K562 (cell line): ENCODE measurements at regions not wholly inside any gene's neighbourhood (a gene's known extent, or its start where the extent isn't known, plus 50 kb on each side); places are given as distances from the start of the nearest gene placed in this dataset.

Experiments used
- HCFC1 ChIP-seq: IDR thresholded peaks from 2 replicates; pipeline ENCODE4 v1.6.1; 2012; ENCODE audit warnings: low read depth, low read length, improper control_type of control experiment
- JUN ChIP-seq, 2 experiments: sonication (generic) in 1 of 2; formaldehyde crosslinking in 1 of 2; IDR thresholded peaks; 2 replicates each; pipeline versions ENCODE4 v1.6.1 to v1.8.0; 2012 to 2022; ENCODE audit warnings: borderline replicate concordance in 2 of 2, mild to moderate bottlenecking in 2 of 2, improper control_type of control experiment in 1 of 2, low read depth in 1 of 2, low read length in 1 of 2, missing genetic modification reagents in 1 of 2
- KLF1 ChIP-seq: fragments of 450-650 bp; IDR thresholded peaks from 2 replicates; pipeline ENCODE4 v1.6.1; 2016; ENCODE audit warnings: missing genetic modification characterization, missing compliant biosample characterization
- PHF8 ChIP-seq: fragments of 200-600 bp; sonication (generic); IDR thresholded peaks from 2 replicates; pipeline ENCODE4 v1.6.1; 2012; ENCODE audit warnings: mixed run types, mild to moderate bottlenecking, inconsistent platforms, low read length, moderate library complexity, borderline replicate concordance
- REST ChIP-seq, 2 experiments: fragments of 450-650 bp; formaldehyde crosslinking in 1 of 2; IDR thresholded peaks; 2 replicates each; pipeline versions ENCODE4 v1.4.0 to v1.6.1; 2014 to 2020; ENCODE audit warnings: mild to moderate bottlenecking in 2 of 2, borderline replicate concordance in 1 of 2, low read depth in 1 of 2
- STAT6 ChIP-seq: sonication (generic); formaldehyde crosslinking; IDR thresholded peaks from 2 replicates; pipeline ENCODE4 v1.8.1; 2023; ENCODE audit warnings: mild to moderate bottlenecking, missing genetic modification reagents
- ZNF644 ChIP-seq: fragments of 200-800 bp; sonication (Bioruptor generic); IDR thresholded peaks from 2 replicates; pipeline ENCODE4 v1.6.1; 2016; ENCODE audit warnings: low read depth, missing genetic modification characterization, missing compliant biosample characterization

- TF ChIP-seq STAT6 (CRISPR knock-in tag) (no peak), JUN (IDR thresholded peaks at IDR 0.05; ENCODE audit: borderline replicate concordance, low read depth, low read length) (no peak), JUN (CRISPR knock-in tag; IDR thresholded peaks at IDR 0.05; ENCODE audit: borderline replicate concordance) (no peak), REST (IDR thresholded peaks at IDR 0.05; ENCODE audit: borderline replicate concordance) (no peak), REST (CRISPR knock-in tag; IDR thresholded peaks at IDR 0.05; ENCODE audit: low read depth) (no peak), PHF8 (no peak), HCFC1 (no peak), ZNF644 (no peak), KLF1 (tag) (no peak)
Measured at GRCh38 chr3:153760948-153761347, 360.2 kb upstream of the ARHGEF26 start.
